C4-2B (cell line): ENCODE measurements at regions not wholly inside any gene's neighbourhood (a gene's known extent, or its start where the extent isn't known, plus 50 kb on each side); places are given as distances from the start of the nearest gene placed in this dataset.

ENCODE experiments used
- CTCF ChIP-seq: fragments of 450-650 bp; conservative IDR thresholded peaks from 2 replicates; pipeline ENCODE4 v1.5.1; 2017; ENCODE audit warnings: mild to moderate bottlenecking
- ZFX ChIP-seq: fragments of 450-650 bp; IDR thresholded peaks from 2 replicates; pipeline ENCODE4 v1.6.1; 2017

GRCh38 chr6:135586388-135586787 lies 88.8 kb upstream of the AHI1 start:
- TF ChIP-seq CTCF, result no peak
- TF ChIP-seq ZFX, result no peak
